HG03469 (cell line): ENCODE measurements at regions not wholly inside any gene's neighbourhood (a gene's known extent, or its start where the extent isn't known, plus 50 kb on each side); places are given as distances from the start of the nearest gene placed in this dataset.
A peak's percentile ranks its signal among the peaks of the same experiment; 100 is the strongest.
"Not testable (repeated sequence)": the region's sequence is repeated elsewhere in the genome, so short reads cannot be mapped to it uniquely, and the experiment has no call there.

Experiments used
- ATAC-seq: cut with Tn5 transposase; IDR thresholded peaks from one replicate; pipeline ENCODE4 v1.9.1; 2021; ENCODE audit warnings: mild to moderate bottlenecking, moderate library complexity, moderate number of reproducible peaks; ENCODE audit not compliant: unreplicated experiment

- ATAC-seq = no peak
These were observed 205.5 kb downstream of the NPR3 start for GRCh38 chr5:32916648-32917047.

- ATAC-seq = no peak
These were observed 217.6 kb downstream of the NPR3 start for GRCh38 chr5:32928761-32929160.

DNA sequence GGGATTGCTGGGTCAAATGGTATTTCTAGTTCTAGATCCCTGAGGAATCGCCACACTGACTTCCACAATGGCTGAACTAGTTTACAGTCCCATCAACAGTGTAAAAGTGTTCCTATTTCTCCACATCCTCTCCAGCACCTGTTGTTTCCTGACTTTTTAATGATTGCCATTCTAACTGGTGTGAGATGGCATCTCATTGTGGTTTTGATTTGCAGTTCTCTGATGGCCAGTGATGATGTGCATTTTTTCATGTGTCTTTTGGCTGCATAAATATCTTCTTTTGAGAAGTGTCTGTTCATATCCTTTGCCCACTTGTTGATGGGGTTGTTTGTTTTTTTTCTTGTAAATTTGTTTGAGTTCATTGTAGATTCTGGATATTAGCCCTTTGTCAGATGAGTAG, 220.3 kb downstream of the NPR3 start:
- not testable (repeated sequence) for ATAC-seq

DNA sequence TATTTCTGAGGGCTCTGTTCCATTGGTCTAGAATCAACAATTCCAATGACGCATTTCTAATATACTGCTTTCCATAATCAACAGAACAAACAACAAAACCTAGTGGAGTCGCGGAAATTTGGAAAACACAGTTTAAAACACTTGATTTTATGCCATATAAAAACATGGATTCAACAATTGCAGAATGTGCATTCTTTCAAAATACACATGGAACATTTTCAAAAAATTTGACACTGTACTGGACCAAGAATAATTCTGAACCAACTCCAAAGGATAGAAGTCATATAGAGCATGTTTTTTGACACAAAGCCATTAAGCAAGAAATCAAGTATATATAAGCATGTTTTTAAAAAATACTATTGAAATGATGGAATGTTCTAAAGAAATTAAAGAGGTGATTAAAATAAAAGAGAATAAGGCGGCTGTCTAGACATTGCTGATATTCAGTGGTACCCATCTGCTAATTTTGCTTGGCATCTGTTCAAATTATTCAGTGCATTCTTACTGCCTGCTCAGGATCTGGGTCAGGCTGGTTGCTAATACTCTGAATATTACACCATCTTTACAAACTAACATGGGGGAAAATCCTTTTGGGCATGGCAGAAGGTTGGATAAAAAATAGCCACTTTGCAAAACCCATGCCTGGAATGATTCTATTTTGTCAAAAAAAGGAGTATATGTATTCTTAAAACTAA, 221.3 kb downstream of the NPR3 start:
- ATAC-seq = no peak

DNA sequence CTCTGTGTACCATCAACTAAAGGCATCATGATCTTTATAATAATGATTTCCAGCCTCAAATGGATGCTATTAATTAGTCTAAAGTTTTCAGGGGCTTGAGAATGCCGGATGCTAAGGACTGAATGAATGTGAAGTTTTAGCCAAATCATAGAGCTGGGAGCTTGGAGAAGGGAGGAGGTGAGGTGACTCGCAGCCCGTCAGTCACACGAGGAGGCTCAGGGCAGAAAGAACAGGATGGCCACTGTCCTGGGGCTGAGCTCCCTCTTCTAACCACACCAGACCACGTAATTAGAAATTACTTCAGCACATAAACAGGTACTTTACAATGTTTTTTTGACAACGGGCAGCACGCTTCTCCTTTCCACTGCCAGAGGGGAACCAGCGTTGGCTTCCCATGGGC, 222.6 kb downstream of the NPR3 start:
- ATAC-seq = no peak

- ATAC-seq = no peak
These were observed 223.4 kb downstream of the NPR3 start for GRCh38 chr5:32934529-32934928.

- no peak for ATAC-seq
These were observed 224.2 kb downstream of the NPR3 start for GRCh38 chr5:32935283-32935682.

GRCh38 chr5:32936329-32936728, 225.2 kb downstream of the NPR3 start:
- no peak for ATAC-seq

DNA sequence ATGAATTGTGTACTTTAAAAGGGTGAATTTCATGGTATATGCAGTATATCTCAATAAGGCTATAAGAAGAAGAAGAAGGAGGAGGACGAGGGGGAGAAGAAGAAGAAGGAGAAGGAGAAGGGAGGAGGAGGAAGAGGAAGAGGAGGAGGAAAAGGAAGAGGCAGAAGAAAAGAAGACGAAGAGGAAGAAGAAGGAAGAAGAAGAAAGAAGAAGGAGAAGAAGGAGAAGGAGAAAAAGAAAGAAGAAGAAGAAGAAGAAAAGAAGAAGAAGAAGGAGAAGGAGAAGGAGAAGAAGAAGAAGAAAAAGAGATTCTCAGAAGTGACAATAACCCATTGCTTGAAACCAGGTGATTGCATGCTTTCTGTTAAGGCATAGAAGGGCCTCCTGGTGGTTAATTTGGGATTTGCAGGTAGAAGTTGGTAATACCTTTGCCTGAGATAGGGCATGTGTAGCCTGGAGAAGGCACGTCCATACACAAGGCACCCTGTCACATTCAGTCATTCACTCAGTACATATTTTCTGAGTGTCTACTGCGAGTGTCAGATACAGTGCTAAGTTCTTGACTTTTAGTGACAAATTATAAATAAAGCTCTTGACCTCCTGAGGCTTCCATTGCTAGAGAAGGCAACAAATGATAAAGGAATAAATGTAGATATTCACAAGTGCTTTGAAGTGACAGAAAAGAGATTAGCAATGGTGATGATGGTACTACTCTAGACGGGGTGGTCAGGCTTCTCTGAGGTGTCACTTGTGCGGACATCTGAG, 231.3 kb downstream of the NPR3 start:
- peak; percentile 96 for ATAC-seq

DNA sequence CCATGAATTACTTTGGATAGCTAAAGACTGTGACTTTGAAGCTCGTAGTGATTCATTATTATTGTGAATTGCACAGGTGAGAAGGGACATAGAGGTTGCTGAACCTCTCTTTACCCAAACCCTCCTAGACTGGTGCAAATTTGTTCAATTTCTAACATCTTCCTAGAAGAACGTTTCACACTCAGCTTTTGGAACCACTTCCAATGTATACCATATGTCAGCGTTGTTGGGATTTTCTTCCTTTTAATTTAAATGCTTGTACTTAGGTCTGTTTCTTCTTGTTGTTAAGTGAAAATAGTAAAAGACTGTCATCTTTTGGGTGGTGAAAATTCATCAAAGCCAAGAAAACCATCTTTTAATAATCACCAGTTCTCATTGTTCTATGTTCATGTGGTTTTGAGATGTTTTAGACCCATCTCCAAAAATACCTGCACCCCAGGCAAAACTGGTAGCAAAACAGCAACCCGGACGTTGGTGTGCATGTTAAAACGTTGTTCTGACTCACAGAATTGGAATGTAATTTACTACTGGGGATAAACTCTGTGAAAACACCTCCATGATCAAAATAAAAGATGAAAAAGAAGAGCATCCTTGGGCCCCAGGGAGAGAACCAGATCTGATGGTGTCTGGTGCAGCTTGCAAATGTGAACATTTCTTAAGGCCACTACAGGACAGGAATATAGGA, 238.3 kb downstream of the NPR3 start:
- ATAC-seq = no peak

DNA sequence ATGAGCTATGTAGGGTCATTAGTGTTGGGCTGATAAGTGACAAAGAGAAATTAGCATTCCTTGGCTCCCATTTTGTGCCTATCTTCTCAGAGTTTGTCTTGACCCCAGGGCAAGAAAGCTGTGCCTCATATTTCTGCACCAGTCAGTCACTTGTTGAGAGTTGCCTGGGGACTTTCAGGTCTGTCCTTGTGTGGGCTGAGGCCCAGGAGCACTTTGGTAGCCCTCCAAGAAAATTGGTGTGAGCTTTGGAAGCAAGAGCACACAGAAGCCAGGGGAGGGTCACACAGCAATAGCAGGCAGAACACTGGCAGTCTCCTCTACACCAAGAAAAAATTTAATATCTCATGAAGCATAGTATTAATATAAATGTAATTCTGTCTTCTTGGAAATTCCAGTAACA, 239.9 kb downstream of the NPR3 start:
- no peak for ATAC-seq

DNA sequence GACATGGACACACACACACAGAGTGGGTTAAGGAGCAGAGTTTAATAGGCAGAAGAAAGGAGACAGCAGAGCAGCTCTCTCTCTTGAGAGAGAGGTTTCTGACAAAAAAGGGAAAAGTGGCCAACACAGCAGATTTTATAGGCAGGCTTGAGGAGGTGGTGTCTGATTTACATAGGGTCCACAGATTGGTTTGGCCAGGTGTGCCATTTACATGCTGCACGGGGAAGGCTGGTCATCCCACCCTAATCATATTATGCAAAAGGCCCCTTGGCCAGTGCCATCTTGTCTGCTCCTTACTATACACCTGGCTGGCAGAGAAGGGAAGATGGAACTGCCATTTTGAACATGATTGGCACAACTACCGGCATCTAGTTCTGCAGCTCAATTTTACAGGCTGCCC, 240.8 kb downstream of the NPR3 start:
- no peak for ATAC-seq

DNA sequence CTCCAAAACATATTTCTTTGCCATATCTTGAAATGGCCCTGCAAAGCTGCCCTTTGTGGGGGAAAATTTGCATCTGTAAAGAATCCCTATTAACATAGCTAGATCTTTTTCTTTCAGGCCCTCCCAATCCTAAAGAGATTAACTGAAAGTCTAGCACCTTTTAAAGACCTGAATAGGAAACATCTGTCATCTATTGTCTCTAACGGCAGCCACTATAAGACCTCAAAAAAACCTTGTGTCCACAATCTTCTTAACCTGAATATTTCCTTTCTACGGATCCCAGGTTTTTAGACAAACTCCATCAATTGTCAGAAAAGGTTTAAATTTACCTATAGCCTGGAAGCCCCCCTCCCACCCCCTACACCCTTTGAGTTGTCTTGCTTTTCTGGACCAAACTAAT, 241.3 kb downstream of the NPR3 start:
- not testable (repeated sequence) for ATAC-seq

GRCh38 chr5:32953694-32954093, 242.6 kb downstream of the NPR3 start:
- ATAC-seq = no peak

- no peak for ATAC-seq
These were observed 244.7 kb downstream of the NPR3 start for GRCh38 chr5:32955814-32956213.

DNA sequence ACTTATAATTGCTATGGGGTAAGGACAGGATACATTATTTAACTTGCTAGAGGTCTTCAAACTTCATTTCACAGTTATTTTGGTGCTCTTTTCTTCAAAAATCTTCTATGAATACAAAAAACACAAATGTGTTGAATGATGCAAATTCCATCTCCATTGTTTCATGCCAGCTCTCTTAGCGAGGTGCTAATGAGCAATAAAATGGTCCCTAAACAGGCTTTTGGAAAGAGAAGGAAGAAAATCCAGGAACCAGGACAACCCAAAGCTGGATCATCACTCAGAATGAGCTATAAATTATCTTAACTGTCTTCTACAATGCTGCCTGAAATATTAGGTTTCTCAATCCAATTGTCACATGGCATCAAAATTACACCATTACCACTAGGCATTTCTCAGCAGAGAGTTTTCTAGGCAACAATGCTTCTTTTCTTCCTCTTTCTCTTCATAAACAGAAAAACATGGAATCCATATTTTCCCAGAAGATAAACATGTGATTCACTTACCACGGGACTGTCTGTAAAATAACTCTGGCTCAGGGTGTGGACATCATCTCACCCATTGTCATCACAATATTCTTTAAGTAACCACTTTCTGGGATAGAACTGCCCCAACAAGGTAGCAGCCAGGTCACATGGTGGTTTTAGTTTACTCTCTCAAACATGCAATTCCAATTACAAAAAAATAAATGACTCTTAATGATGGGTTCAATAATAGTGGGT, 249.4 kb downstream of the NPR3 start:
- no peak for ATAC-seq

- no peak for ATAC-seq
These were observed 249.9 kb downstream of the NPR3 start for GRCh38 chr5:32961059-32961415.

- no peak for ATAC-seq
These were observed 253.1 kb downstream of the NPR3 start for GRCh38 chr5:32964261-32964660.

DNA sequence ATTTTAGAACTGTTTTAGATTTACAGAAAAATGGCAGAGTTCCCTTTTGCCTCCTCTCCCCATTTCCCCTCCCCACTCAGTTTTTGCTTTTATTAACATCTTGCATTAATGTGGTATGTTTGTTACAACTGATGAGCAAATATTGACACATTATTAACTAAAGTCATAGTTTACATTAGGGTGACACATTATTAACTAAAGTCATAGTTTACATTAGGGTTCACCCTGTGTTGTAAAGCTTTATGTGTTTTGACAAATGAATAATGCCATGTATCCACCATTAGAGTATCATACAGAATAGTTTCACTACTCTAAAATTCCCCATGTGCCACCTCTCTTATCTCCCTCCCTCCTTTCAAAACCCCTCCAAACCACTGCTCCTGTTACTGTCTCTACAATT, 262.5 kb downstream of the NPR3 start:
- ATAC-seq = no peak

DNA sequence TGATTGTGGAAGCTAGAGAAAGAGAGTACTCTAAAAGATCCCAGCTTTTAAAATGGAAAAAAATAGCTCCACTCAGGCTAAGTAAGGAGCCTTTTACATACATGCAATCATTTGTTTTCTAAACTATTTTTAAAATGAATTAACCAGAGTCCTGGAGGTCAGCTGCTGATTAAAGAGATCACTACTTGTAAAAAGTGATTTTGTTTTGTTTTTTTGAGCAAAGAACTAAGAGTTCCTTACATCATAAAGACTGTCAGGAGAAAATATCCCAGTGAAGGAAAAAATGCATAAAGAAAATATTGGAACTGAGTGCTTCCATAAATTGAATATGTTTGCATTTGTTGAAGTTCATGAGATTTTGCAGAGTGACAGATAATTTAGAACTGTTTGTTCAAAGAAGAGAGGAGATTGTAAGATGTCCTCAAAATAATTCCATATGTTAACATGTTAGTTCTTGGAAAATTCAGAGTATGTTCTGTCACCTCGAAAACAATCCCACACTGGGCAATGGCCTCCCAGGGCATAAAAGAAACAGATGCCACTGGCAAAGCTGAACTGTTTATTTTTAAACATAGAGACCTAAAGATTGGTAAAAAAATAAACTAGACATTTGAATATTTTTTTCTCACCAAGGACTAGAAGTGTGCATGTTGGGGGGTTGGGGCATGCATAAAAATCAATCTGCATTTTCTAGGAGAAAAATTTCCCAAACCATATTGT, 264.7 kb downstream of the NPR3 start:
- no peak for ATAC-seq

- ATAC-seq = no peak
These were observed 269.9 kb downstream of the NPR3 start for GRCh38 chr5:32981061-32981460.
